ENCODE measurements at regions not wholly inside any gene's neighbourhood (a gene's known extent, or its start where the extent isn't known, plus 50 kb on each side); places are given as distances from the start of the nearest gene placed in this dataset.
A peak's percentile ranks its signal among the peaks of the same experiment; 100 is the strongest.

DNA sequence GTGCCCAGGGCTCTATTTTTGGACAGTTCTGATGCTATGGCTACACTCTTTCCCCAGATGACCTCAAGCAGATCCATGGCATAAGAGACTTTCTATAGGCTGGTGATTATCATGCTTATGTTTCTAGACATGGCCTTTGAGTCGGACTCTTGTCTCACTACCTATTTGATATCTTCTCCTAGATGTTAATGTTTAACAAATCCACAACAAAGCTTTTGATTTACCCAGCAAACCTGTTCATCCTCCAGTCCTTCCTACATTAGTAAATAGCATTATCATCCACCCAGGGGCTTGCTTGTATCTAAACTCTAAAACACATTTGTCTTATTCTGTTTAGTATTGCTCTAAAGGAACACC, 188.7 kb downstream of the CSNK2A3 start:
- WGBS (ENCODE audit: extremely low coverage, insufficient coverage, insufficient read length) = no CpG with 5 or more reads among the region's 1 CpG
- no peak overlapping the region for H4K8ac ChIP-seq (ENCODE audit: low read depth, low read length)

GRCh38 chr11:11163669-11164333, 189.2 kb downstream of the CSNK2A3 start:
- Histone ChIP-seq H3K36me3 (ENCODE audit: control insufficient read depth in 1 of 2, insufficient read depth in 2 of 2, low read length in 2 of 2) (no peaks in the 10 kb centered on the region), H3K18ac (ENCODE audit: low read length) (no peak overlapping the region), H2BK120ac (ENCODE audit: insufficient read depth, low read length, poor library complexity) (no peak overlapping the region), H3K4me3 (ENCODE audit: low read depth, low read length) (no peak overlapping the region), H3K14ac (ENCODE audit: low read length) (no peak overlapping the region), H2BK5ac (ENCODE audit: low read depth, low read length, poor library complexity) (no peak overlapping the region), H3K4ac (ENCODE audit: low read depth, low read length) (no peak overlapping the region), H3K9ac (ENCODE audit: low read length) (no peak overlapping the region), H3K79me1 (ENCODE audit: low read length) (no peaks in the 10 kb centered on the region), H3K27ac (ENCODE audit: low read depth, low read length) (no peak overlapping the region), H3K4me2 (ENCODE audit: low read length) (no peak overlapping the region), H4K12ac (ENCODE audit: low read depth, low read length) (no peak overlapping the region), H2AFZ (ENCODE audit: insufficient read depth, low read length, poor library complexity) (no peak overlapping the region), H2AK5ac (ENCODE audit: low read length) (no peak overlapping the region), H3K23ac (ENCODE audit: low read length) (peak overlapping the region; percentile 3), H2BK12ac (ENCODE audit: low read length) (no peak overlapping the region), H3K27me3 (ENCODE audit: insufficient read depth, low read length) (no peaks in the 10 kb centered on the region), H3K9me3 (ENCODE audit: insufficient read depth, low read depth, low read length) (peaks cover 1% of the 10 kb centered on the region), H4K91ac (ENCODE audit: low read depth, low read length) (no peak overlapping the region), H3K4me1 (ENCODE audit: control insufficient read depth in 1 of 2, insufficient read depth in 2 of 2, low read length in 2 of 2) (no peaks in the 10 kb centered on the region), H3K79me2 (ENCODE audit: control insufficient read depth, insufficient read depth, low read length, poor library complexity) (no peaks in the 10 kb centered on the region), H4K8ac (ENCODE audit: low read depth, low read length) (no peak overlapping the region)
- no CpG with 5 or more reads among the region's 4 CpGs for WGBS (ENCODE audit: extremely low coverage, insufficient coverage, insufficient read length)
- DNase-seq = no peak

More for the DNA sequence above, 188.7 kb downstream of the CSNK2A3 start:
- Histone ChIP-seq H3K4me1 (ENCODE audit: control insufficient read depth in 1 of 2, insufficient read depth in 2 of 2, low read length in 2 of 2) (no peaks in the 10 kb centered on the region), H2BK12ac (ENCODE audit: low read length) (no peak overlapping the region), H3K18ac (ENCODE audit: low read length) (no peak overlapping the region), H3K27ac (ENCODE audit: low read depth, low read length) (no peak overlapping the region), H3K4ac (ENCODE audit: low read depth, low read length) (no peak overlapping the region), H3K4me2 (ENCODE audit: low read length) (no peak overlapping the region), H4K12ac (ENCODE audit: low read depth, low read length) (no peak overlapping the region), H3K36me3 (ENCODE audit: control insufficient read depth in 1 of 2, insufficient read depth in 2 of 2, low read length in 2 of 2) (no peaks in the 10 kb centered on the region), H3K27me3 (ENCODE audit: insufficient read depth, low read length) (no peaks in the 10 kb centered on the region), H4K91ac (ENCODE audit: low read depth, low read length) (no peak overlapping the region), H2BK5ac (ENCODE audit: low read depth, low read length, poor library complexity) (no peak overlapping the region), H3K79me2 (ENCODE audit: control insufficient read depth, insufficient read depth, low read length, poor library complexity) (no peaks in the 10 kb centered on the region), H2AFZ (ENCODE audit: insufficient read depth, low read length, poor library complexity) (no peak overlapping the region), H3K23ac (ENCODE audit: low read length) (no peak overlapping the region), H3K4me3 (ENCODE audit: low read depth, low read length) (no peak overlapping the region), H3K9me3 (ENCODE audit: insufficient read depth, low read depth, low read length) (peaks cover 1% of the 10 kb centered on the region), H2BK120ac (ENCODE audit: insufficient read depth, low read length, poor library complexity) (no peak overlapping the region), H2AK5ac (ENCODE audit: low read length) (no peak overlapping the region), H3K14ac (ENCODE audit: low read length) (no peak overlapping the region), H3K79me1 (ENCODE audit: low read length) (no peaks in the 10 kb centered on the region), H3K9ac (ENCODE audit: low read length) (no peak overlapping the region)
- no peak for DNase-seq

GRCh38 chr11:11163236-11163635, 189.8 kb downstream of the CSNK2A3 start:
- Histone ChIP-seq H2BK120ac (ENCODE audit: insufficient read depth, low read length, poor library complexity) (no peak overlapping the region), H3K9me3 (ENCODE audit: insufficient read depth, low read depth, low read length) (peaks cover 1% of the 10 kb centered on the region), H3K4me2 (ENCODE audit: low read length) (no peak overlapping the region), H3K9ac (ENCODE audit: low read length) (no peak overlapping the region), H3K18ac (ENCODE audit: low read length) (no peak overlapping the region), H3K4me1 (ENCODE audit: control insufficient read depth in 1 of 2, insufficient read depth in 2 of 2, low read length in 2 of 2) (no peaks in the 10 kb centered on the region), H2BK5ac (ENCODE audit: low read depth, low read length, poor library complexity) (no peak overlapping the region), H4K91ac (ENCODE audit: low read depth, low read length) (no peak overlapping the region), H3K27me3 (ENCODE audit: insufficient read depth, low read length) (no peaks in the 10 kb centered on the region), H3K79me1 (ENCODE audit: low read length) (no peaks in the 10 kb centered on the region), H3K79me2 (ENCODE audit: control insufficient read depth, insufficient read depth, low read length, poor library complexity) (no peaks in the 10 kb centered on the region), H3K36me3 (ENCODE audit: control insufficient read depth in 1 of 2, insufficient read depth in 2 of 2, low read length in 2 of 2) (no peaks in the 10 kb centered on the region), H3K23ac (ENCODE audit: low read length) (no peak overlapping the region), H2BK12ac (ENCODE audit: low read length) (no peak overlapping the region), H4K8ac (ENCODE audit: low read depth, low read length) (no peak overlapping the region), H4K12ac (ENCODE audit: low read depth, low read length) (no peak overlapping the region), H2AFZ (ENCODE audit: insufficient read depth, low read length, poor library complexity) (no peak overlapping the region), H3K4ac (ENCODE audit: low read depth, low read length) (no peak overlapping the region), H3K27ac (ENCODE audit: low read depth, low read length) (no peak overlapping the region), H2AK5ac (ENCODE audit: low read length) (no peak overlapping the region), H3K4me3 (ENCODE audit: low read depth, low read length) (no peak overlapping the region), H3K14ac (ENCODE audit: low read length) (no peak overlapping the region)
- no CpG with 5 or more reads among the region's 5 CpGs for WGBS (ENCODE audit: extremely low coverage, insufficient coverage, insufficient read length)
- DNase-seq = no peak

DNA sequence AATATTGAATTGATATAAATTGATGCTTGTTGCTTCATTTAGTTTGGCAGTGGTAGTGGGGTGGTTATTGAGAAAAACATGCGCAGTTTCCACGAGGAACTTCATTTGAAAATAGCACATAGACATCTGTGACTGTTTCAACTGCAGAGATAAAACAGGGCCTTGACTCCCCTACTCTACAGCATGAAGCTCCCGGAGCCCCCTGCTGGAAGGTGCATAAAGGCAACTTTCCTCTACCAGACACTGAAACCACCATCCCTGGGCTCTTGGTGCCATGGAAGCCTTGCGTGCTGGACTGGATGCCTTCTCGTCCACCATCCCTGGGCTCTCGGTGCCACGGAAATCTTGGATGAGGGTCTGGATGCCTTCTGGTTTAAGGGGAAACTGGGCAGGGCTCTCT, 195.9 kb downstream of the CSNK2A3 start:
- WGBS (ENCODE audit: extremely low coverage, insufficient coverage, insufficient read length) = no CpG with 5 or more reads among the region's 7 CpGs
- Histone ChIP-seq H3K79me2 (ENCODE audit: control insufficient read depth, insufficient read depth, low read length, poor library complexity) (no peaks in the 10 kb centered on the region), H3K9me3 (ENCODE audit: insufficient read depth, low read depth, low read length) (peaks cover 2% of the 10 kb centered on the region), H4K12ac (ENCODE audit: low read depth, low read length) (no peak overlapping the region), H4K91ac (ENCODE audit: low read depth, low read length) (no peak overlapping the region), H3K36me3 (ENCODE audit: control insufficient read depth in 1 of 2, insufficient read depth in 2 of 2, low read length in 2 of 2) (no peaks in the 10 kb centered on the region), H2BK12ac (ENCODE audit: low read length) (no peak overlapping the region), H3K79me1 (ENCODE audit: low read length) (no peaks in the 10 kb centered on the region), H3K27me3 (ENCODE audit: insufficient read depth, low read length) (no peaks in the 10 kb centered on the region), H3K4me1 (ENCODE audit: control insufficient read depth in 1 of 2, insufficient read depth in 2 of 2, low read length in 2 of 2) (no peaks in the 10 kb centered on the region), H3K4ac (ENCODE audit: low read depth, low read length) (no peak overlapping the region), H3K23ac (ENCODE audit: low read length) (no peak overlapping the region), H3K18ac (ENCODE audit: low read length) (no peak overlapping the region), H2AFZ (ENCODE audit: insufficient read depth, low read length, poor library complexity) (no peak overlapping the region), H3K9ac (ENCODE audit: low read length) (no peak overlapping the region), H3K4me3 (ENCODE audit: low read depth, low read length) (no peak overlapping the region), H2BK120ac (ENCODE audit: insufficient read depth, low read length, poor library complexity) (no peak overlapping the region), H3K4me2 (ENCODE audit: low read length) (no peak overlapping the region), H4K8ac (ENCODE audit: low read depth, low read length) (no peak overlapping the region), H3K14ac (ENCODE audit: low read length) (no peak overlapping the region), H2AK5ac (ENCODE audit: low read length) (no peak overlapping the region), H3K27ac (ENCODE audit: low read depth, low read length) (no peak overlapping the region), H2BK5ac (ENCODE audit: low read depth, low read length, poor library complexity) (no peak overlapping the region)
- peak; percentile 30 to 69 for DNase-seq

Data from trophoblast cell (in vitro differentiated cells and primary cell).